ENCODE measurements at regions not wholly inside any gene's neighbourhood (a gene's known extent, or its start where the extent isn't known, plus 50 kb on each side); places are given as distances from the start of the nearest gene placed in this dataset.

DNA sequence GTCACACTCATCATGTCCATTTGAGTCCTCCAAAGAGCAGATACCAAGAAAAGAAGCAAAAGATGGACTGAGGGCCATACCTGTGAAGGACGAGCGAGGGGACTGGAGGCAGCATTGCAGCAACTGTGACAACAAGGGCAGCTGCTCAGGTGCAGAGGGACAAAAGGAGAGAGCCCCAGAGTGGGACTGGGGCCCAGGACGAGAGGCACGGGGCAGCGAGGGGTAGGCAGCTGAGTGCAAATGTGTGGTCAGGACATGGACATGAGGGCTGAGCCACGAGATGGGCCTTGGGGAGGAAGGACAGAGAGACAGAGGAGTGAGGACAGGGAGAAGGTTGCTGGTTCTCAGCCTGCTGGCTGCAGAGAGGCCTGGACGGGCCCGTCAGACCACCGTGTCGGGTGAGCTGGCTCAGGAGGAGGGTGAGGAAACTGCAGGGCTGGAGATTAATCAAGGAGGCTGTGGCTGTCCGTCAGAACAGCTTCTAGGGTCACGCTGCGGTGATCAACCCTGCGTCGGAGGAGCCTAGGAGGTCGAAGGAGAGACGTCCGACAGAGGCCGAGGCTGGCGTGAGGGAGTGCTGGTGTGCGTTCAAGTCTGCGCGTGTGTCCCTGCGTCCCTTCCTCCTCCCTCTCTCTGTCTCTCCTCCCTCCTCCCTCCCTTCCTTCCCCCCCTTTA is 206.8 kb upstream of the HDAC4 start:
- Mint-ChIP-seq H3K27ac (ENCODE audit: unreplicated experiment) (no peak overlapping the region), H3K36me3 (ENCODE audit: low read depth, unreplicated experiment) (no peaks in the 10 kb centered on the region), H3K4me3 (ENCODE audit: unreplicated experiment) (no peak overlapping the region), H3K4me1 (ENCODE audit: unreplicated experiment) (peaks cover 7% of the 10 kb centered on the region), H3K27me3 (ENCODE audit: unreplicated experiment) (peaks cover 2% of the 10 kb centered on the region), H3K9me3 (ENCODE audit: unreplicated experiment) (no peaks in the 10 kb centered on the region)
- TF ChIP-seq CTCF (IDR thresholded peaks at IDR 0.05; ENCODE audit: unreplicated experiment): no peak
- no peak for DNase-seq (ENCODE audit: low spot score)

GRCh38 chr2:239606741-239607516 is 206.1 kb upstream of the HDAC4 start:
- TF ChIP-seq CTCF (IDR thresholded peaks at IDR 0.05; ENCODE audit: unreplicated experiment): no peak
- no peaks in the 10 kb centered on the region for H3K9me3 Mint-ChIP-seq (ENCODE audit: unreplicated experiment)
- no peak for DNase-seq (ENCODE audit: low spot score)
- H3K27ac Mint-ChIP-seq (ENCODE audit: unreplicated experiment): peak overlapping the region; percentile 30
- H3K4me3 Mint-ChIP-seq (ENCODE audit: unreplicated experiment): no peak overlapping the region
- H3K27me3 Mint-ChIP-seq (ENCODE audit: unreplicated experiment): peaks cover 2% of the 10 kb centered on the region
- H3K36me3 Mint-ChIP-seq (ENCODE audit: low read depth, unreplicated experiment): no peaks in the 10 kb centered on the region
- H3K4me1 Mint-ChIP-seq (ENCODE audit: unreplicated experiment): peaks cover 7% of the 10 kb centered on the region

- Mint-ChIP-seq H3K36me3 (ENCODE audit: low read depth, unreplicated experiment) (no peaks in the 10 kb centered on the region), H3K4me1 (ENCODE audit: unreplicated experiment) (peaks cover 7% of the 10 kb centered on the region), H3K4me3 (ENCODE audit: unreplicated experiment) (no peak overlapping the region), H3K27me3 (ENCODE audit: unreplicated experiment) (peaks cover 2% of the 10 kb centered on the region), H3K9me3 (ENCODE audit: unreplicated experiment) (no peaks in the 10 kb centered on the region), H3K27ac (ENCODE audit: unreplicated experiment) (no peak overlapping the region)
- TF ChIP-seq CTCF (IDR thresholded peaks at IDR 0.05; ENCODE audit: unreplicated experiment): no peak
- no peak for DNase-seq (ENCODE audit: low spot score)
These were observed 205.2 kb upstream of the HDAC4 start for GRCh38 chr2:239605976-239606375.

GRCh38 chr2:239605409-239605808 is 204.6 kb upstream of the HDAC4 start:
- no peaks in the 10 kb centered on the region for H3K36me3 Mint-ChIP-seq (ENCODE audit: low read depth, unreplicated experiment)
- H3K4me1 Mint-ChIP-seq (ENCODE audit: unreplicated experiment): peaks cover 7% of the 10 kb centered on the region

More at GRCh38 chr2:239605409-239605808, 204.6 kb upstream of the HDAC4 start:
- TF ChIP-seq CTCF (IDR thresholded peaks at IDR 0.05; ENCODE audit: unreplicated experiment): no peak
- Mint-ChIP-seq H3K9me3 (ENCODE audit: unreplicated experiment) (no peaks in the 10 kb centered on the region), H3K27ac (ENCODE audit: unreplicated experiment) (no peak overlapping the region), H3K27me3 (ENCODE audit: unreplicated experiment) (peaks cover 2% of the 10 kb centered on the region), H3K4me3 (ENCODE audit: unreplicated experiment) (no peak overlapping the region)
- no peak for DNase-seq (ENCODE audit: low spot score)

Measured in endothelial cell (in vitro differentiated cells).